ENCODE measurements at regions not wholly inside any gene's neighbourhood (a gene's known extent, or its start where the extent isn't known, plus 50 kb on each side); places are given as distances from the start of the nearest gene placed in this dataset.

GRCh38 chr3:20575146-20575545 is 389.1 kb upstream of the SGO1 start:
- Histone ChIP-seq H3K27me3 (replicated peaks in 1 of 2; ENCODE audit: control insufficient read depth in 2 of 2, insufficient read depth in 2 of 2, low read length in 1 of 2) (no peaks in the 10 kb centered on the region), H3K79me2 (ENCODE audit: control insufficient read depth, insufficient read depth, low read length) (no peaks in the 10 kb centered on the region), H3K36me3 (ENCODE audit: control insufficient read depth in 2 of 2, insufficient read depth in 2 of 2, low read length in 1 of 2) (no peaks in the 10 kb centered on the region), H3K27ac (ENCODE audit: control insufficient read depth, insufficient read depth) (no peak overlapping the region), H3K4me2 (ENCODE audit: control insufficient read depth, insufficient read depth) (no peak overlapping the region), H3K9me3 (replicated peaks; ENCODE audit: control insufficient read depth, insufficient read depth, low read length) (no peaks in the 10 kb centered on the region), H3K4me1 (ENCODE audit: control insufficient read depth, insufficient read depth, low read length) (no peaks in the 10 kb centered on the region), H3K9ac (ENCODE audit: control insufficient read depth, insufficient read depth, low read length) (no peak overlapping the region), H3K4me3 (no peak overlapping the region), H4K20me1 (ENCODE audit: control insufficient read depth, insufficient read depth) (no peaks in the 10 kb centered on the region), H2AFZ (ENCODE audit: control insufficient read depth, low read depth, low read length) (no peak overlapping the region)
- DNase-seq (ENCODE audit: low read depth, low spot score): no peak
- 3% methylated on average over 2 of the region's 2 CpGs for WGBS (ENCODE audit: insufficient coverage, insufficient replicate concordance, low lambda C conversion rate, missing lambda C conversion rate)
- ATAC-seq: peak; percentile 20; the same call in 1 of the 3 replicates
- FAIRE-seq: no peak
- in situ Hi-C loops (cut with MboI) (no loop called here), intact Hi-C loops (cut with micrococcal nuclease; ENCODE audit: unreplicated experiment) (no loop called here)
- RAD21 ChIA-PET (ENCODE audit: unreplicated experiment): no interaction called here
- SMC1A ChIA-PET (ENCODE audit: uncharacterized antibody, unreplicated experiment): interaction anchor here (0.9 to 1.1 kb wide), 2 partner anchors 21 to 41 kb away, joined by 3 read pairs; no protein-coding TSS in a partner anchor
- BruUV-seq (replicated peaks): no TSS peak
- CTCF ChIA-PET: no interaction called here
- POLR2A ChIA-PET: no interaction called here
- TF ChIP-seq MXI1 (IDR thresholded peaks at IDR 0.05; ENCODE audit: low read depth, low read length): no peak
- no peak for TF ChIP-seq FOXK2 (IDR thresholded peaks at IDR 0.05)
- no peak for TF ChIP-seq PAX5 (IDR thresholded peaks at IDR 0.05; ENCODE audit: borderline replicate concordance, low read depth, low read length)
- TF ChIP-seq ZBTB11 (CRISPR knock-in tag; IDR thresholded peaks at IDR 0.05): no peak
- TF ChIP-seq EED (IDR thresholded peaks at IDR 0.05; ENCODE audit: low read depth): no peak

- Histone ChIP-seq H3K9me3 (replicated peaks; ENCODE audit: control insufficient read depth, insufficient read depth, low read length) (no peaks in the 10 kb centered on the region), H3K4me3 (no peak overlapping the region), H3K79me2 (ENCODE audit: control insufficient read depth, insufficient read depth, low read length) (no peaks in the 10 kb centered on the region), H4K20me1 (ENCODE audit: control insufficient read depth, insufficient read depth) (no peaks in the 10 kb centered on the region), H3K4me1 (ENCODE audit: control insufficient read depth, insufficient read depth, low read length) (no peaks in the 10 kb centered on the region), H3K27me3 (replicated peaks in 1 of 2; ENCODE audit: control insufficient read depth in 2 of 2, insufficient read depth in 2 of 2, low read length in 1 of 2) (no peaks in the 10 kb centered on the region), H3K4me2 (ENCODE audit: control insufficient read depth, insufficient read depth) (no peak overlapping the region), H3K9ac (ENCODE audit: control insufficient read depth, insufficient read depth, low read length) (no peak overlapping the region), H3K36me3 (ENCODE audit: control insufficient read depth in 2 of 2, insufficient read depth in 2 of 2, low read length in 1 of 2) (no peaks in the 10 kb centered on the region), H3K27ac (ENCODE audit: control insufficient read depth, insufficient read depth) (no peak overlapping the region), H2AFZ (ENCODE audit: control insufficient read depth, low read depth, low read length) (no peak overlapping the region)
- in situ Hi-C loops (cut with MboI): no loop called here
- ChIA-PET CTCF (no interaction called here), RAD21 (ENCODE audit: unreplicated experiment) (no interaction called here), POLR2A (no interaction called here), SMC1A (ENCODE audit: uncharacterized antibody, unreplicated experiment) (no interaction called here)
- intact Hi-C loops (cut with micrococcal nuclease; ENCODE audit: unreplicated experiment): no loop called here
- no peak for ATAC-seq
- 41% methylated on average over 4 of the region's 4 CpGs for WGBS (ENCODE audit: insufficient coverage, insufficient replicate concordance, low lambda C conversion rate, missing lambda C conversion rate)
- FAIRE-seq: no peak
- no TSS peak for BruUV-seq (replicated peaks)
- no peak for DNase-seq (ENCODE audit: low read depth, low spot score)
- TF ChIP-seq CREB1 (IDR thresholded peaks at IDR 0.05; ENCODE audit: low read depth): no peak
- TF ChIP-seq FOS (IDR thresholded peaks at IDR 0.05; ENCODE audit: borderline replicate concordance, extremely low read depth, insufficient read length): no peak
- TF ChIP-seq CUX1 (IDR thresholded peaks at IDR 0.05; ENCODE audit: insufficient replicate concordance, low read depth, low read length): no peak
- no peak for TF ChIP-seq IRF3 (IDR thresholded peaks at IDR 0.05)
Observed at GRCh38 chr3:20574746-20575145, 388.7 kb upstream of the SGO1 start.
